ENCODE measurements at regions not wholly inside any gene's neighbourhood (a gene's known extent, or its start where the extent isn't known, plus 50 kb on each side); places are given as distances from the start of the nearest gene placed in this dataset.

- TF ChIP-seq CTCF (IDR thresholded peaks at IDR 0.05) (no peak), POLR2A (IDR thresholded peaks at IDR 0.05) (no peak)
Measured at GRCh38 chr6:147131532-147132128, 72.6 kb upstream of the STXBP5 start.

All from ovary (tissue), 3 donors.